Glutamatergic neuron (in vitro differentiated cells): ENCODE measurements at regions not wholly inside any gene's neighbourhood (a gene's known extent, or its start where the extent isn't known, plus 50 kb on each side); places are given as distances from the start of the nearest gene placed in this dataset.

Experiments used
- DNase-seq: peaks from one replicate; pipeline ENCODE4 v3.0.0; 2022
- H3K27ac Mint-ChIP-seq: one replicate; pipeline ENCODE4 v1.8.0; 2020; ENCODE audit warnings: mild to moderate bottlenecking, mixed read lengths, inconsistent platforms; ENCODE audit not compliant: unreplicated experiment
- H3K27me3 Mint-ChIP-seq: one replicate; pipeline ENCODE4 v1.8.0; 2020; ENCODE audit warnings: mild to moderate bottlenecking, moderate library complexity, mixed read lengths, inconsistent platforms; ENCODE audit not compliant: unreplicated experiment
- H3K36me3 Mint-ChIP-seq: one replicate; pipeline ENCODE4 v1.8.0; 2020; ENCODE audit warnings: mild to moderate bottlenecking, mixed read lengths, inconsistent platforms; ENCODE audit not compliant: unreplicated experiment
- H3K4me1 Mint-ChIP-seq: one replicate; pipeline ENCODE4 v1.8.0; 2020; ENCODE audit warnings: mild to moderate bottlenecking, low read depth, mixed read lengths, inconsistent platforms; ENCODE audit not compliant: unreplicated experiment
- H3K4me3 Mint-ChIP-seq: one replicate; pipeline ENCODE4 v1.8.0; 2020; ENCODE audit warnings: mild to moderate bottlenecking, mixed read lengths, inconsistent platforms; ENCODE audit not compliant: unreplicated experiment
- H3K9me3 Mint-ChIP-seq: one replicate; pipeline ENCODE4 v1.8.0; 2020; ENCODE audit warnings: mild to moderate bottlenecking, moderate library complexity, mixed read lengths, inconsistent platforms; ENCODE audit not compliant: unreplicated experiment
- TF ChIP-seq, protein P1 (sequence below): fragments of 200-600 bp; sonication (generic); IDR thresholded peaks from one replicate; pipeline ENCODE4 v1.5.0; 2021; ENCODE audit not compliant: partially characterized antibody, unreplicated experiment

DNA sequence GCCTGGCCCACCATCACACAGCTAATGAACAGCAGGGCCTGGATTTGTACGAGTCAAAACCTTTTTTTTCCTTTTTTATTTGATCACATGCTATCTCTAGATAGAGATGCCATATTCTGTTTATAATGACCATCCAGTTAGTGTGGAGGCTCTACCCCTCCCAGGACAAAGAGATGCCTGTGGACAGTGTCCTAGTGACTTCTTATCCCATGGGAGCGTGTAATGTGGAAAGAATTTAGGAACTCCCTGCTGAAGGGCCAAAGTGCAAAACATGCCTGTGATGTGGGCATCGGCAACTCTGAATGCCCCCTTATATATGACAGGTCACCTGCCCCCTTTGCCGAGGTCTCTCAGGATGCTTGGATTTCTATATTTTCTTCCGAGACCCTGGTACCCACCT, 292.2 kb downstream of the RRAGC start:
- peaks cover 4% of the 10 kb centered on the region for H3K4me1 Mint-ChIP-seq
- H3K27ac Mint-ChIP-seq, result no peak overlapping the region
- no peaks in the 10 kb centered on the region for H3K36me3 Mint-ChIP-seq
- H3K4me3 Mint-ChIP-seq, result no peak overlapping the region
- H3K27me3 Mint-ChIP-seq, result peaks cover 11% of the 10 kb centered on the region
- H3K9me3 Mint-ChIP-seq, result peaks cover 2% of the 10 kb centered on the region
- TF ChIP-seq, protein P1, sequence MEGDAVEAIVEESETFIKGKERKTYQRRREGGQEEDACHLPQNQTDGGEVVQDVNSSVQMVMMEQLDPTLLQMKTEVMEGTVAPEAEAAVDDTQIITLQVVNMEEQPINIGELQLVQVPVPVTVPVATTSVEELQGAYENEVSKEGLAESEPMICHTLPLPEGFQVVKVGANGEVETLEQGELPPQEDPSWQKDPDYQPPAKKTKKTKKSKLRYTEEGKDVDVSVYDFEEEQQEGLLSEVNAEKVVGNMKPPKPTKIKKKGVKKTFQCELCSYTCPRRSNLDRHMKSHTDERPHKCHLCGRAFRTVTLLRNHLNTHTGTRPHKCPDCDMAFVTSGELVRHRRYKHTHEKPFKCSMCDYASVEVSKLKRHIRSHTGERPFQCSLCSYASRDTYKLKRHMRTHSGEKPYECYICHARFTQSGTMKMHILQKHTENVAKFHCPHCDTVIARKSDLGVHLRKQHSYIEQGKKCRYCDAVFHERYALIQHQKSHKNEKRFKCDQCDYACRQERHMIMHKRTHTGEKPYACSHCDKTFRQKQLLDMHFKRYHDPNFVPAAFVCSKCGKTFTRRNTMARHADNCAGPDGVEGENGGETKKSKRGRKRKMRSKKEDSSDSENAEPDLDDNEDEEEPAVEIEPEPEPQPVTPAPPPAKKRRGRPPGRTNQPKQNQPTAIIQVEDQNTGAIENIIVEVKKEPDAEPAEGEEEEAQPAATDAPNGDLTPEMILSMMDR, result no peak
- DNase-seq, result no peak

- peaks cover 6% of the 10 kb centered on the region for H3K4me1 Mint-ChIP-seq
- peaks cover 2% of the 10 kb centered on the region for H3K9me3 Mint-ChIP-seq
- DNase-seq, result no peak
- TF ChIP-seq, protein P1, result no peak
- H3K27ac Mint-ChIP-seq, result no peak overlapping the region
- no peak overlapping the region for H3K4me3 Mint-ChIP-seq
- H3K36me3 Mint-ChIP-seq, result no peaks in the 10 kb centered on the region
- peaks cover 4% of the 10 kb centered on the region for H3K27me3 Mint-ChIP-seq
Observed at GRCh38 chr1:38565020-38565491, 294.5 kb downstream of the RRAGC start.

DNA sequence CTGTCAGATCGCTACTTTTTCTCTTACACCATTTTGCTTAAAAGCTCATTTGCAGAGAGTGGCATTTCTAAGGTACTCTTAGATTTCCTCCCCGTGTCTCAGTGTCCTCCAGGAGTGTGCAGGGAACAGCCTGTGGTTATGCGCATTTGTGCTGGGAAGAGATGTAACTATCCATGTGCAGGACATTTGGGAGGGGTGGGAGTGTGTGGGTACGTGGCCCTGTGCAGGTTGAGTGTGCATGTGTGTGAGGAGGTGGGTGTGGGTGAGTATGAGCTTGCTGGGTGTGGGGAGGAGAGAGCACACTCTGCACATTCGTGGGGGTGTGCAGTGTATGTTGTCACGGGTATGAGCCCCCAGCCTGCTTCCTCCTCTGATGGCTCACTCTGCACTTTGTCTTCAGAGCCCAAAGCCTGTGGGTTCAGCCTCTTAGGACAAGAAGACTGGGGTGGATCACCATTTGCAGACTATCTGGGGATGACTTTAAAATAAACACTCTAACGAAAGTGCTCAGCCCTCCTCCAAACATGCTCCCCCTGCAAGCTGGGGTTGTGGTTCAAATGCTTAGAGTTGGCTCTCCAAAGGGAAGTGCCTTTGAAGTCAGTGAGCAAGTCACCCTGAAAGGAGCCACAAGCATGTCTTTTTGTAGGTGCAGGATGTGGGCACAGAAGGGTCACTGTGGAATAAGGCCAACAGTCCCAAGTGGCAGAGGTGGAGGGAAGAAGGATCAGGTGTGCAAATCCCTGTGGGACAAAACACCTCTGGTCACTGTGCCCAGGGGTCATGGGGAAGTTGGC, 295.4 kb downstream of the RRAGC start:
- H3K27ac Mint-ChIP-seq, result no peak overlapping the region
- peaks cover 4% of the 10 kb centered on the region for H3K27me3 Mint-ChIP-seq
- peaks cover 15% of the 10 kb centered on the region for H3K4me1 Mint-ChIP-seq

GRCh38 chr1:38561725-38562124, 297.8 kb downstream of the RRAGC start:
- DNase-seq, result no peak
- Mint-ChIP-seq H3K27me3 (peaks cover 10% of the 10 kb centered on the region), H3K9me3 (peaks cover 4% of the 10 kb centered on the region), H3K4me3 (no peak overlapping the region), H3K4me1 (peaks cover 33% of the 10 kb centered on the region), H3K27ac (no peak overlapping the region), H3K36me3 (no peaks in the 10 kb centered on the region)
- TF ChIP-seq, protein P1, result no peak

More for the DNA sequence above, 295.4 kb downstream of the RRAGC start:
- H3K4me3 Mint-ChIP-seq, result no peak overlapping the region
- H3K9me3 Mint-ChIP-seq, result peaks cover 2% of the 10 kb centered on the region
- no peak for DNase-seq
- H3K36me3 Mint-ChIP-seq, result no peaks in the 10 kb centered on the region
- TF ChIP-seq, protein P1, result no peak

- H3K4me3 Mint-ChIP-seq, result peak overlapping the region; percentile 9
- H3K9me3 Mint-ChIP-seq, result peaks cover 4% of the 10 kb centered on the region
- DNase-seq, result no peak
- H3K27ac Mint-ChIP-seq, result no peak overlapping the region
- H3K36me3 Mint-ChIP-seq, result no peaks in the 10 kb centered on the region
- TF ChIP-seq, protein P1, result no peak
- peaks cover 33% of the 10 kb centered on the region for H3K4me1 Mint-ChIP-seq
- H3K27me3 Mint-ChIP-seq, result peaks cover 8% of the 10 kb centered on the region
Observed at GRCh38 chr1:38561110-38561509, 298.5 kb downstream of the RRAGC start.
